GM21529 (cell line): ENCODE measurements at regions not wholly inside any gene's neighbourhood (a gene's known extent, or its start where the extent isn't known, plus 50 kb on each side); places are given as distances from the start of the nearest gene placed in this dataset.
"Not testable (repeated sequence)": the region's sequence is repeated elsewhere in the genome, so short reads cannot be mapped to it uniquely, and the experiment has no call there.

Source experiments
- ATAC-seq: cut with Tn5 transposase; IDR thresholded peaks from one replicate; pipeline ENCODE4 v1.9.1; 2021; ENCODE audit not compliant: unreplicated experiment

DNA sequence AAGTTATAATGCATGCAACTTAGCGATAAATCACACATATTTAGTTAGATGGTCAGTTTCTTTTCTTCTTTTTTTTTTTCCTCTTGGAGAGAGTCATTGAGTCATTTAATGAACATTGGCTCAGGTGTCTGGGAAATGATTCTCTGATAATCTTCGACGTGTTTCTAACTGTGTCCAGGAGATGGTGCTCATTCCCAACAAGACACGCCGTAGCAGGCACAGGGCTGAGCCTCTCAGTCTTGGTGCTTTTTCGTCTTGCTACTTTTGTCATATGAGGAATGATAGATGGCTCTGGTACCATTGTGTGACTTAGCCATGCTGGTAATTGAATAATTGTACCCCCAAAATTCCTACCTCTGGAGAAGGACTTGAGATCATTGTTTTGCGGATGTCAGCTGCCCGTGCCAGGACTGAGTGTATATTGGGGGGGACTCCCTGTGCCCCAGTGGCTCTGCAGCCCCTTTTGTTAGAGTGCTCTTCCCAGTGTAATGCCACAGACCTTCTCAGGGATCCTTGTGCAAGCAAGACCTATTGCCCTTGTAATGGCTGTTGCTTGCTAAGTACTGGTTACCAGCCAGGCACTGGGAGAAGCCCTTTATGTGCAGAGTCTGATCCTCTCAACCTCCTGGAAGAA, 107.6 kb upstream of the CYRIA start:
- ATAC-seq: peak; percentile 86

DNA sequence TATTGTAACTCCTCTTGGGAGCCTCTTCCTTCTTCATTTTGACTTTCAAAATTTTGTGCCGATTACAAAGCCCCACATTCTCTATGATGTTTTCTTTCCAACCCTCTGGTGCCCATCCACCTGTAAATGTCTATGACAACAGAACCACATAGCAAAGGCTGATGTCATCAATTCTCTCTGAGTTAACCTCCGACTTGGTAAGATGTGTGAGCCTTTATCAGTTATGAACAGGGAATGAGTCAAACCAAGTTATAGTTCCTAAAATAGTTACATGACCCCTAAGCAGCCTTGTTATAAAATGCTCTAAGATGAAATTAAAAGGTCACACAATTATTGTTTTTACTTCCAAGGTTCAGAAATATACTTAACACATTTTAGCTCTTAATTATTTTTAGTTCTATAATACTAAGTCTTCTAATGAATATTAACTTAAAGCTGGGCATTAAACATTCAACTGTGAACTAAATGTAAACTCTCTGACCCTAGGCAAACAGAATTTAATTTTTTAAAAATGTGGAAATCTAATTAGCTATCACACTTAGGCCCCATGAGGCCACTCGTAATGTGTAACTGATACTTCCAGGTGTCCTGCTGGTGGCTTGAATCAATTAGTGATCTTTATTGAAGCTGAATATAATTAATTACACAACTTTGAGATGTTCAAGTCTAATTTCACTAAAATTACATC, 102.3 kb upstream of the CYRIA start:
- no peak for ATAC-seq

DNA sequence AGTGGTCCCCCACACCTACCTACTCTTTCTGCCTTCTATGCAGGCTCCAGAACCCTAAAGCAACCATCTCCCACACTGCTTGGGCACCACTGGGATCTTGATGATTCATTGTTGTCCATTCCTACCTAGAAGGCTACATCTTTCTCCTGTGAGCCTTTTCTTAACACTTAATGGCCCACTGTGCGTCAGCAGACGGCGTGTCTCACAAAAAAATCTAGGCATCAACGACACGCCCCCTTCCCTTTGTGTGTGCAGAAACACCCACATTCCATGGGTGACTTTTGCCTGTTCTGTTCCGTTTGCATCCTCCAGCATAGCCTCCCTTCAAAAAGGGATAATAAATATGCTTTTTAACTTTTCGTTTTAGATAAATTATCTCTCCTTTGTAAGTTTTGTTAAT, 99.7 kb upstream of the CYRIA start:
- ATAC-seq: no peak

DNA sequence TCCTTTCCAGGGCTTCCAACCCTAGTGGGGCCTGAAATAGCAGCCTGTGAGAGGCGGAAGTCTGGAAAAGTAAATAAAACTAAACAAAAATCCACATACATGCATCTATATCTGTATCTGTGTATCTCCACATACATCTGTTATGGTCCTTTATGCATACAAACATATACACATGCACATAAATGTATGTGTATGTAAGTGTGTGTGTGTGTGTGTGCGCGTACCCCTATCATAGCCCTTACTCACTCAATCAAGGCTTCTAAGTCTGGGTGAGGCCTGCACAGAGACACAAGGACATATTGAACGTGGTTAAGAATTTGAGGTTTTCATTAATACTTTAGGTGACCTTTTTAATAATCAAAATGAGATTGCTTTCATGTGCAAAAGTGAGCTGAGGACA, 98.9 kb upstream of the CYRIA start:
- ATAC-seq: no peak

DNA sequence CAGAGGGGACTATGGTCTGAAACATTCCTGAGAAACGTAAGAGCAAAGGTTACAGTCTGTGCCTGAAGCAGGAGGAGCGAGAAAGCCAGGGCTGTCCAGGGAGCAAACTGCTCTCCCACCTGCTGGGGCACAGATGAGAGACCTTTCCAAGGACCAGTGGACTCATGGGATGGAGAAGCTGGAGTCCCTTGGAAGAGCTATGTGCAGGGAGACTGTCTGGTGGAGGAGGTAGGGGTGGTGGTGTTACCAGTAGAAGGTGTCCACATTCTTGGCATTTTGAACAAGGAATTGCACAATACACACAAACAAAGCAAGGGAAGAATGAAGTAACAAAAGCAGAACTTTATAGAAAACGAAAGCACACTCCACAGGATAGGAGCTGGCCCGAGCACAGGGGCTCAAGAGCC, 97.9 kb upstream of the CYRIA start:
- no peak for ATAC-seq

DNA sequence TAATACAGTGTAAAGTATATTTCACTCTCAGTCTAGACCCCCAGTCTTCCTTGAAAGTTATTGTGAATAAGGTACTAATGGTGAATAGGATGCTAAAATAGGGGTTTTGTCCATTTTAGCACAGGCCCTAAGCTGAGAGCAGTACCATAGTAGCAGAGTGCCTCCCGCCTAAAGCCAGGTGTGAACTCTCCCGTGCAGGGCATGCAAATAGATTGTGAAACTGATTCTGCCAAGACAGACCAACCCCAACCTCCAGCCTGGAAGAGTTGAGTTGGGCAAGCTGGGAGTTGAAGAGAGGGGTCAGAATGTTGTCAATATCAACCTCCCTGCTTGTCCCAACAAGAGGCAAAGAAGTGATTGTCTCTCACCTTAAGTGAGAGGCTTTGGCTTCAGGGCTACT, 97.4 kb upstream of the CYRIA start:
- ATAC-seq: no peak

DNA sequence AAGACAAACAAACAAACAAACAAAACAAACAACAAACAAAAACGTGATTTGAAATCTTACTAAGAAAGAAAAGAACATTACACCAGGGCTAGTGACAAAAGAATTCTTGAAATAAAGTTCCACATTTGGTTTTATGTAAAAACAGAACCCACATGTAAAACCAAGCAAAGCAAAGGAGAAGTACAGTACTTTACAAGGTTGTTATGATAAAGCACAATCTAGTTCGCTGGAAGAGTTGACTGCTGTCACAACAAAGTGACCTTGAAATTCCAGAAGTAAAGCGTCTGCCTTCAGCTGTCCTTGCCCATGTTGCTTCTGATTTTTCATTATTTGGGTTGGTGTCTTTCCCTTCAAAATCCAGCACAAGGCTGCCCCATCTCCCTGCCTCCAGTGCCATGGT, 94.8 kb upstream of the CYRIA start:
- ATAC-seq: no peak

DNA sequence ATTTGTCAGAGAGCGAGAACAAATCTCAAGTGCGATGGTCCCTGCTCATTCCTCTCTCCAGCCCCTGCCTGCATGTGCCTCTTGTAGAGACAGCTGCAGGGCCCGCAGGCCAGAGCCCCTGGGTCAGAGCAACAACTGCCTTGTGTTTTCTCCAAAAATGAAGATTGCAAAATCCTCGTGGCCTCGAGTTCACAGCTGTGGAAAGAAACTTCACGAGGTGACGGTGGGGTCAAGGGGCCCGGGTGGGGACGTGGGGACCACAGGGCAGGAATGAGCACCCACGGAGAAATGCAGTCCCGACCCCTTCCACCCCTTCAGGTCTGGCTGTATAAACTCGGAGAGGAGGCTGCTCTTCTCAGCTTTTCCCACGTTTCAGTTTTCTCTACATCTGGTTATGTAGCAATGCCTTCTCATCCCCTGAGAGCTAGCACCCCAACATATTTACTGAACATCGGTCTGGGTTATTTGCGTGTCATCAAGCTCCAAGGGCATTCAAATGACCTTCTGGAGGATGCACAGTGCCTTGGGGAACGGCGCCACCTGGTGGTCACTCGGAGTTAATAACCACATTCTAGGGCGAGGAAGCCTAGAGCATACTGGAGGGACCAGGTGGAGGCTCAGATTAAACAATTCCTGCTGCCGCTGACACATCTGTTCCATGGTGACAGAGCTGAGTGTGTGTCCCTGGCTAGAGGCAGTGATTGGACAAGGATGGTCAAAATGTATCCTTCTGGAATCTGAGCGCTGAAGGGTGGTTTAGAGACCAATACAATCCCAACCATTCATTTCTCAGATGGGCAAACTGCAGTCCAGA, 91.4 kb upstream of the CYRIA start:
- peak; percentile 96 for ATAC-seq

DNA sequence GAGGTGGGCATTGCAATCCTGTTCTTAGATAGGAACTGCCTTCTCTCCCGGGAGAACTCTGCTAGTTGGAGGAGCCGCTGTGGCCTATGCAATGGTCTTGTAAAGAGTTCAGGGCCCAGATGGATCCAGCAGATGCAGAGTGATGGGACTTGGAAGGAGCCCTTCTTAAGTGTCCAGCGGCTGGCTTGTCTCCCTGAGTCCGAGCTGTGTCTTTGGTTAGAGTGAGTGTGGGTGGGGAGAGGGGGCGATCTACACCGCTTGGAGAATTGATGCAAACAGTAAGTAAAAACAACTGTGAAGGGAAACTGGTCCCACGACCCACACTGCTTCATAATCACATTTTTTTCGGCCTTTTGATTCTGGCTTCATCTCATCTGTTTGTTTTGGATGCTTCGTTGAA, 89.8 kb upstream of the CYRIA start:
- ATAC-seq: no peak

DNA sequence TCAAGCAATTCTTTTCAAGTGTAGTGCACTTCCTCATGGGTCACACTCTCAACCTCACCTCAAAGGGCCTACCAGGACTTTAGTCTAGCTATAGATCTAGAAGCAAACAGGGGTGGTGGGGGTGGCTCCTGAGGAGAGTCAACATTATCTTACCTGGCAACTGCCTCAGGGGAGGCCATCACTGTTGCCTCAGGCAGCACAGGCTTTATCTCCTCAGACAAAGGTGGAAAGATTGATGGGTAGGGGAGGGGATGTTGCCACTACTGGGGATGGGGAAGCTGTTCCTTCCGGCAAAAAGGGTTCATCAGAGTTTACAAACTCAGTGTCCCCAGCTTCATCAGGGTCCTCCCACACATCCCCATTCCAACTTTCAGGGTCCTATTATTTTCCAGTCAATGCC, 87.4 kb upstream of the CYRIA start:
- not testable (repeated sequence) for ATAC-seq

DNA sequence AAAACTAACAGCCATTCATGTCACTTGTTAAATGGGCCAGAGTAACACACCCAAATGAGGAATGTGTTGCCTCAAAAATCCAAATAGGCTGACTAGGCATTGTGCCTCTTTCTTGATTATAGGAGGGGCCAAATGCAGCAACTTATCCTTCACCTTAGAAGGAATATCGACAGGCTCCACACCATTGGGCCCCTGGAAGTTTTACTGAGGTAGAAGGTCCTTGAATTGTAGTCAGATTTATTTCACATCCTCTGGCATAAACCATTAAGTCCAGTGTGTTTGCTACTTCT, 85.2 kb upstream of the CYRIA start:
- not testable (repeated sequence) for ATAC-seq

DNA sequence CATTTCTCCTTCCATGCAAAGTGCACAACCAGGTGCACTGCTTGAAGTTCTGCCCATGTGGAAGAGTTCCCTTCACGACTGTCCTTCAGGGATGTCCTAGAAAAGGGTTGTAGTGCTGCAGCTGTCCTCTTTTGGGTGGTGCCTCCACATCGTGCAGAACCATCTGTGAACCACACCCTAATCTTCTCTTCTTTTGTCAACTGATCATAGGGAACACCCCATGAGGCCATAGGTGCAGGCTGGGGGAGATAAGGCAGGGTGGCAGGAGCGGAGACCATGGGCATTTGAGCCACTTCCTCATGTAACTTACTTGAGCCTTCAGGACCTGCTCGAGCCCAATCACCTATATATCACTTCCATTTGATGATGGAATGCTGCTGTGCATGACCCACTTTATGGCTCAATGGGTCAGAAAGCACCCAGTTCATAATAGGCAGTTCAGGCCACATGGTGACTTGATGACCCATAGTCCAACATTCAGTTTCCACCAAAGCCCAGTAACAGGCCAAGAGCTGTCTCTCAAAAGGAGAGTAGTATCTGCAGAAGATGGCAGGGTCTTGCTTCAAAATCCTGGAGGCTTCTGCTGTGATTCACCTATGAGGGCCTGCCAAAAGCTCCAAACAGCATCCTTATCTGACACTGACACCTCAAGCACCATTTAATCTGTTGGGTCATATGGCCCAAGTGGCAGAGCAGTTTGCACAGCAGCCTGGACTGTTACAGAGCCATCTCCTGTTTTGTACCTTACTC, 84.7 kb upstream of the CYRIA start:
- no peak for ATAC-seq

DNA sequence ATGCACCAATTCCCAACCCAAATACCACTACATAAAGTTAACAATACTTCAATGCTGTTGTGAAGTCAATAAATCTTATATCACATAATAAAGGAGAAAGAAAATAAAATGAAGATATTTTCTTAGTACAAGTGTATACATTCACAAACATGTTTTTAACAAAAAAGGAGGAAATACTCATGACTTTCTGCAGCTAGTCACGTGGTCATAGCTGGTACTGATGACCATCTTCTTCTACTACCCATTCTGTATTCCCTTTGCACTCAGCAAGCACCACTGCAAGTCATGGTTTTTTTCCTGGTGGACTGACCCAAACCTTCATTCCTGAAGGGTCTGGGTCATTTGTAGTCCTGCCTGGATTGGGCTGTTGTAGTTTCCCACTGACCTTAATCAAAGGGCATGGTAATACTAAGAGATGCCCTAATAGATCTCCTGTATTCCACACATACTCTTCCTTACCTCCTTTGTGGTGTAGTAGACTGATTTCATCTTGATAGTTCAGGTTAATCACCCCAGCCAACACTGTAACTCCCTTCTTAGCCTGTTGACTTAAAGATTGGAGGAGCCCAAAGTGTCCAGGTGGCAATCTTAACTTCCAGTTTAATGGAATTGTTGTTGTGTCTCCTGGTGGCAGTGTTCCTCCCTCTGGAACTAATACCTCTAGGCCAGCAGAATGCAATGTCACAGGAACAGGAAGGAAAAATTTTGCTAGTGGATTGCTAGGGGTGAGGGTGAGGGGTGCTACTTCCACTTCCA, 83.1 kb upstream of the CYRIA start:
- ATAC-seq: not testable (repeated sequence)

DNA sequence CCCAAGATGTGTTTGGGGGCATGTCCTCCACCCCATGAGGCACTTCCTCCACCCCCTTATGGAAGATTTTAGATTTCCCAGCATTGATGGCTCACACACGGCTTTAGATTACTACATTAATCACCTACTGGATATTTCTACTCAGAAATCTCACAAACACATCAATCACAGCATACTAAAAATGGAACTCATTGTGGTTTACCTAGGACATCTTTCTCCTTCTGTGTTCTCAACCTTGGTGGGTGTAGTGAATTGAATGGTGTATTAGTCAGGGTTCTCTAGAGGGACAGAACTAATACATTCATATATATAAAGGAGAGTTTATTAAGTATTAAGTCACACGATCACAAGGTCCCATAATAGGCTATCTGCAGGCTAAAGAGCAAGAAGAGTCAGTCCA, 82.1 kb upstream of the CYRIA start:
- ATAC-seq: no peak

DNA sequence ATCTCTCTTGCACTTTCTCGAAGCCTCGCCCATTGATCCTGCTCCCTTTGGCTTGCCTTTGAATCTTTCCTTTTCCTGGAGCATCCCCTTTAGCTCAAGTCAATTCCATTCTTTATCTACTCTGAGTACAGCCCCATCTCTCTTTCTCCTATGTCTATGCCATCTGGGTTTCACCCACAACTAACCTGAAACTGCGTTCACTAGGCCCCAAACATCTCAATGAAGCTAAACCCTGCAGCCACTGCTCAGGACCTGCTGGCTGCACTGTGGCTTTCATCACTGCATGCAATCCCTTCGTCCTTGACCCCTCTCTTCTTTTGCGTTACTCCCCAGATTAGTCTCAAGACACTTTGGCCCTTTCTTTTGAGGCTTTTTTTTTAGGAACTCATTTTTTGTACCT, 81.6 kb upstream of the CYRIA start:
- ATAC-seq: no peak

DNA sequence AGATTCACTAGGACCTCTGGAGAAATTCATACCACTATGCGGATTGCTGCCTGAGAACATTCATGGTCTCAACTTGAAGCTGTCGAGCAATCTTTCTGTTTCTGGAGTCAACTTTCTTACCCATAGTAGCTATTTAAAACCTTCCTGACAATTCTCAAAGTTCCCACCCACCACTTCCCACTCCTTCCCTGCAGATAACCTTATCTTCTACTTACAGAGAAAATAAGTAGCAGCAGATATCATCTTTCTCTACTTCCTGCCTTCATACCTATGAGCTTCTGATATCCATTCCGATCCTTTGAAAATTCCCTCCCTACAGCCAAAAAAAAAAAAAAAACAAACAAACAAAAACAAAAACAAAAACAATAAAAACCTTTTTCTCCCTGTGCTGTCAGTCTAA, 81.2 kb upstream of the CYRIA start:
- no peak for ATAC-seq

DNA sequence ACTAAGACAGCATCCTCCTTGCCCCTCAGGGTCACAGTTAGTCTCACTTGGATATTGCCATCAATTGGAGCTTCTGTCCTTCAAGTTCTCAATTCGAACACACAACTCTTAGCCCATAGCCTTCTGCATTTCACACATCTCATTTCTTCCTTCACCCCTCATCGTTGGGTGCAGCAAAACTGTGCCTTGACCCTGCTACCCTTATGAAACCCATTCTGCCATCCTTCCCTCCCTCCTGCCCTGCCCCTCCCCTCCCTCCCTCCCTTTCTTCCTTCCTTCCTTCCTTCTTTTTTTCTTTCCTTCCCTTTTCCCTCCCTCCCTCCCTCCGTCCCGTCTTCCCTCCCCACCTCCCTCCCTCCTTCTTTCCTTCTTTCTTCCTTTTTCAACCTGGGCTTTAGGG, 80.7 kb upstream of the CYRIA start:
- no peak for ATAC-seq

DNA sequence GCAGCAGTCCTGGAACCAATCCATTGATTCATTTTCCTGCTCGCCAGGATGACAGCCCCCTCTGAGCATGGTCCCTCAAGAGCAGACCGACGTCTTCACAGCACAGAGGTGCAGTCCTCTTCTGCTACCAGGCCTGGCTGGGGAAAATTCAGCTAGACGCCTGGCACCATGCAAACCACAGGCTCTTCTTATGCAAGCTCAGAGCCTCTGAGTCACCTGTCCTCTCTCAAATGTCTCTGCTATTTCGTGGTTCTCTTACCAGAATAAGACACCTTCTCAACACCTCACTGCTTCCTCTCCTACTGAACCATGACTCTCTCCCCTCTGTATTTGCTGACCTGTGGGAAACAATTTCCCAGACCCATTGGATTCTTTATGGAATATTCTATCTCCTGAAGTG, 79.8 kb upstream of the CYRIA start:
- ATAC-seq: no peak

DNA sequence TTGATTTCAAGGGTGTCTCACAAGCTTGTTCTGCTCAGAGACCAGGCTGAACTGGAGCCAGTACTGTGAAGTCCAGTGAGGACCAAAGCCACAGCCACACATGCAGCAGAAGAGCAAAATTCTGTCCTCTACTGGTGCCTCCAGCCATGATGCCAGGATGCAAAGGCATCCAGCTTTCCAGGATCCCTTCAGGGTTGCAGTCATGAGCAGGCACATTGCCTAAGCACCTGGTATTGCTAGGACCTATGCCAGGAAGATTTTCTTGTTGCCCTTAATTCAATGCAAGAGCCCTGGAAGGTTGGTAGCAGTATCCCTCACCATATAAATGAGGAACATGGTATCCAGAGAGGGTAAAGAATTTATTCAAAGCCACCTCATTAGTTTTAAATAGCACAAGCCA, 78.9 kb upstream of the CYRIA start:
- ATAC-seq: no peak

DNA sequence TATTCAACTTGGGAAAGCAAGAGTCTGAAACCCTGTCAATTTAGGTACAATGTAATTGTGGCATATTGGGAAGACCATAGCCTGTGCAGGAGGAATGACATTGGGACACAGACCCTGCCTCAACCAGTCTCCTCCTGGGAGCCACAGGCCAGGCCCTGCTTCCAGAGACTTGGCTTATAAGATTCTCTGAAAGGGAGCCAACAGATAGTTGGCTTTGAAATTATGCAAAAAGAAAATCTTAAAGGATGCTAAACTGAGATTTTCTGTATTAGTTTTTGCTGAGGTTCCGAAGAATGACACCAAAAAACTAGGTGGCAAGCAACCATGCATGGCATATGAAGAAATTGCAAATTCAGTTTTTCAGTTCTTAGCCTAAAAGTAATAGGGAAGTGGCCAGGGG, 76.4 kb upstream of the CYRIA start:
- no peak for ATAC-seq

DNA sequence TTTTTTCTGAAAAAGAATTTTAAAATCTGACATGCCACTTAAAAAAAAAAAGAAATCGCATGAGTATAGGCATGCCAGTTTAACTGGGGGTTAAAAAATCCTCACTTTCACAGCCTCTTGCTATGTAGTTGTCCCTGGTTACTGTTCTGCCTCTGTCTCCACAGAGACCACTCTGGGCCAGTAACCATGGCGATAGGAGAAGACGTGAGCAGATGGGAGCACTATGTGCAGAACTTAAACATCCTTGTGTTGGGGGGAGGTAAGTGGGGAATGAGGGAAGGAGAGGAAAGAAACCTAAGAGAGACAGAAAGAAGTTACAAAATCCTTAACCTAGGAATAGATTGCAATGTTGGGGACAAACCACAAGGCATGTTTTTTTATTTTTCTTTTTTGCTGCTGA, 75.9 kb upstream of the CYRIA start:
- ATAC-seq: no peak
